Mononuclear cell (primary cell): ENCODE measurements at regions not wholly inside any gene's neighbourhood (a gene's known extent, or its start where the extent isn't known, plus 50 kb on each side); places are given as distances from the start of the nearest gene placed in this dataset.

Experiments
- H3K27me3 ChIP-seq: 2 replicates; pipeline ENCODE4 v1.6.0; 2011; ENCODE audit warnings: low read length, control low read depth; ENCODE audit not compliant: insufficient read depth
- H3K4me1 ChIP-seq: 2 replicates; pipeline ENCODE4 v1.5.1; 2011; ENCODE audit warnings: mild to moderate bottlenecking, low read length, control low read depth; ENCODE audit not compliant: insufficient read depth
- H3K4me3 ChIP-seq: 2 replicates; pipeline ENCODE4 v1.5.1; 2011; ENCODE audit warnings: mild to moderate bottlenecking, low read length, moderate library complexity
- H3K9me3 ChIP-seq: 2 replicates; pipeline ENCODE4 v1.5.1; 2011; ENCODE audit warnings: low read depth, mild to moderate bottlenecking, control low read depth, low read length

DNA sequence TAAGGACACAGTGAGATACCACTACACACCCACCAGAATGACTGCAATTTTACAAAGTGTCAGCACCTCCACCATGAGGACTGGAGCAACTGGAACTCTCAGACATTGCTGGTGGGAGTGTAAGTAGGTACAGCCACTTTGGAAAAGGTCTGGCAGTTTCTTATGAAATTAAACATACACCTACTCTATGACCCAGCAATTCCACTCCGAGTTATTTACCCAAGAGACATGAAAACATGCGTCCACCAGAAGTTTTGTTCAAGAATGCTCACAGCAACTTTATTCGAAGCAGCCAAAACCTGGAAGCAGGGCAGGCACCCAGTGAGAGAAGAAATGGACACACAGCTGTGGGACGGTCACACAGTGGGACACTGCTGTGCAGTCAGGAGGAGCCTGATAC, 384.0 kb downstream of the SOX9 start:
- no peaks in the 10 kb centered on the region for H3K9me3 ChIP-seq
- no peaks in the 10 kb centered on the region for H3K4me1 ChIP-seq
- H3K4me3 ChIP-seq, result no peak overlapping the region
- H3K27me3 ChIP-seq, result no peaks in the 10 kb centered on the region

DNA sequence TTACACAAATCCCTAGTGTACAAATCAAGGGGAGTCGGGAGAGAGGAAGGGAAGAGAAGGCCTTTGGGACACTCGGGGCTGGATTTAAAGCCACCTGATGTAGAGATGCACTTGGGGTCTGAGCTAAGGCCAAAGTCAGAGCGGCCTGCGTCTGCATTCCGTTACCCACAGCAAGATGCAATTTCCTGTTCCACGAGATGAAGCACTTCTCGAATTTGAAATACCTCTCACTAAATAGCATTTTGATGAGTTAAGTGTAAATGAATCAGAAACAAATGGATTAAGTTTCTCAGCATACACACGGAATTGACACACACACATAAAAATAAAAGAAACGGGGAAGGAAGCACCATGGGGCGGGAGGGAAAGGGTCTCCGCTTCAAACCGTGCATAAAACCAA, 386.0 kb downstream of the SOX9 start:
- no peaks in the 10 kb centered on the region for H3K9me3 ChIP-seq
- H3K4me3 ChIP-seq, result no peak overlapping the region
- no peaks in the 10 kb centered on the region for H3K4me1 ChIP-seq
- no peaks in the 10 kb centered on the region for H3K27me3 ChIP-seq

DNA sequence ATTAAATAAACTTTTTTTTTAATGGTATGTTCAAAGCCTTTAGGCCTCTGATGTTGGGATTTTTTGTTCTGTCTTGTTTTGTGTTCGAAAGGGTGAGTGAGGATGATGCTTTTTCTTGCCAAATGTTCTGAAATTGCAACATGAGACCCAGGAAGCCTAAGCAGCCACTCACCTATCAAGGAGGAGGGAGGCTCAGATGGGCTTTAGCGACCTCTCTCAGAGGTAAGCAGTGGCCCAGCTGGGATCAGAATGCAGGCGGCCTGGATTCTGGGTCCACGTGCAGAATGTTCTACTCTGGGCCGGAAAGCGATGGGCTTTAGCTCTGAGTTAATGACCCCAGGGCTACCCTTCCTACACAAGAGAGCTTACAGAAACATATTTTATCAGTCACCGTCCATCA, 386.6 kb downstream of the SOX9 start:
- no peaks in the 10 kb centered on the region for H3K27me3 ChIP-seq
- H3K9me3 ChIP-seq, result no peaks in the 10 kb centered on the region
- H3K4me1 ChIP-seq, result no peaks in the 10 kb centered on the region
- H3K4me3 ChIP-seq, result no peak overlapping the region

DNA sequence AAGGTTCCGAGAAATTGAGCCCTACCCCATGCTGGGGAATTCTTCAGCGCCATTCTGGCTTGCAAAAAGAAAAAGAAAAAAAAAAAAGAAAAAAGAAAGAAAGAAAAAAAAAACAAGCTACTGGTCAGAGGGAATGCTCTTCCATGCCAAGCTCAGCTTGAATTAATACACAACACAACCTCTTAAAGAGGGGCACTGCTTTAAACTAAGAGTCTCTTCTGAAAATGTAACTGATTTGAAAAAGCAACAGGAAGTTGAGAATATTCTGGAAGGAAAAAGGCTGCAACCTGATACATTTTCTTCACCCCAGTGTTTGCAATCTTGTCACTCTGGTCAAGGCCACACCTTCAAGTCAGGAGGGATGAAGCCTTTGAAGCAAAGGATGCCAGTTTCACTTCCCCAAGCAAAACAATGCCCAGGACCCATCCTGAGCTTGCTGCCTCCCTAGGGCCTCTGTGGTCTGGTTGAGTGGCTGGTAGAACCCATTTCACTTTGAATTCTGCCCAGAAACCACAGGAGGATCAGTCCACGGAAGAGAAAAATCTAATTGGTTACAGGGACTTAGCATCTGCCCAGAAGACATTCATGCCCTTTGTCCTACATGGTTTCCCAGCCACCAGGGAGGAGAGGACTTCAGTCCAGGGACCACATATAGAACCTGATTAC, 389.7 kb downstream of the SOX9 start:
- no peaks in the 10 kb centered on the region for H3K9me3 ChIP-seq
- no peak overlapping the region for H3K4me3 ChIP-seq
- H3K27me3 ChIP-seq, result no peaks in the 10 kb centered on the region
- no peaks in the 10 kb centered on the region for H3K4me1 ChIP-seq

DNA sequence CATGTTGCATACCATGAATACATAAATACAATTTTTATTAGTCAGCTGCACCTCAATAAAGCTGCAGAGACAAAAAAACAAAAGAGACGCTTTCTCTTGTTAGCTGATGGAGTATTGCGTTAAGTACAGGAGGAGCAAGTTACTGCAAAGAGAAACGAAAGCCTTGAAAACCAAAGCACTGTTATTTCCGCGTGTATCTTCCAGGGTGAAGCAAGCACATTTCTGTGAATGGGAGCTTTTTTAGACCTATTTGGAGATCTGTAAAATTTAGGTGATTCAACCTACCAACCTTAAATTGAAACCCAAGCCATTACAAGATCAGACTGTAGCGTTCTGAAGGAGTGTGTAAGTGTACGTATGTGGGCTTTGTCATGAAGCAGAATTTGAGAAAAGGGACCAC, 390.4 kb downstream of the SOX9 start:
- Histone ChIP-seq H3K9me3 (no peaks in the 10 kb centered on the region), H3K27me3 (no peaks in the 10 kb centered on the region)

DNA sequence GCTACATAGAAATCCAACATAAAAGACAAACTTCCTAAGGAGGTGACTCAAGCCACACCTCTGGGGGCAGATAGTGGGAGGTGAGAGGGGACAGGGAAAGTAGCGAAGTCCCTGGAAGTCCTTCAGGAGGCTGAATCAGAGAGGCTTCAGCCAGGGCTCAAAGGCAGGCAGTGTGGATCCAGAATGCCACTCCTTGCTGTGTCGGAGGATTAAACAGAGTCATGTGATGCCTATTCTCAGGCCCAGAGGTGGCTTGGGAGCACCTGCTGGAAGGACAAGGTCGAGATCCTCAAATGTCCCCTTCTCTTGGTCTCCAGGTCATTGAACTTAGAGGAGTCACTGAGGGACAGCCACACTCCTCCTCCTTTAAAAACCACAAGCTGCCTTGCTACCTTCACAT, 391.1 kb downstream of the SOX9 start:
- Histone ChIP-seq H3K27me3 (no peaks in the 10 kb centered on the region), H3K9me3 (no peaks in the 10 kb centered on the region), H3K4me3 (no peak overlapping the region), H3K4me1 (no peaks in the 10 kb centered on the region)

More for the DNA sequence above, 390.4 kb downstream of the SOX9 start:
- no peak overlapping the region for H3K4me3 ChIP-seq
- no peaks in the 10 kb centered on the region for H3K4me1 ChIP-seq

DNA sequence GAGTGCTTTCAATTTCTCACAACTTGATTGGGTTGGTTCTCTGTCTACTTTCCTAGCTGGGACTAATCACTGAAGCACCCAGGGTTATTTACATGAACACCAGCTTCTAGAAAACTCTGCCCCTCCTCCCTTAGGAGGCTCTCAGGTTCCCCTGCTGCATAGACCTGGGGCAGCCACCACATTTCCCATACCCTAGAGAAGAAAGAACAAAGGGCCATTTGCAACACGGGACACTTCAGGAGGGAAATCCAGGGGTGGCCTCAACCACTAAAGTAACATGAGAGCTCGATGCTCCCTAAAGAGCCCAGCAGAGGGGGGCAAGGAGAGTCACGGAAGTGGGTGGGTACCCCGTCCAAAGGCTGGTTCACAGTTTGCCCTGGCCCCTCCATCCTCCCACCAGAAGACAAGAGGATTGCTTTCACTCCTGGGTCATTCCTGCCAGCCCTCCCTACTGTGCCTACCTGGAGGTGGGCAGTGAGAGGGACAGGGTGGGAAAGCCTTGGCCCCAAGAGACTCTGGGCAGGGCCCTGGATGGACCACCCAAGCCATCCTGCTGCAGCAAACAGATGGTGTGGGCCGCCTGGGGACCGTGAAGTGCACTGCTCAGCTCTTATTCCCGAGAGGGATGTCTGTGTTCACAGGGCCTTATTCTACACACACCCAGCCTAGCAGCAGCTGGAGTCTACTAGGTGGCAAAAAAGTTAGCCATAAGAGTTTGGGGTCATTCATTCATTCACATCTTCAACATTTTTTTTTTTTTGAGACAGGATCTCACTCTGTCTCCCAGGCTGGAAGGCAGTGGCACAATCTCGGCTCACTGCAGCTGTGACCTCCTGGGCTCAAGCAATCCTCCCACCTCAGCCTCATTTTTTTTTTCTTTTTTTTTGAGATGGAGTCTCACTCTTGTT, 392.1 kb downstream of the SOX9 start:
- H3K4me3 ChIP-seq, result no peak overlapping the region
- no peaks in the 10 kb centered on the region for H3K27me3 ChIP-seq
- no peaks in the 10 kb centered on the region for H3K9me3 ChIP-seq
- H3K4me1 ChIP-seq, result no peaks in the 10 kb centered on the region

DNA sequence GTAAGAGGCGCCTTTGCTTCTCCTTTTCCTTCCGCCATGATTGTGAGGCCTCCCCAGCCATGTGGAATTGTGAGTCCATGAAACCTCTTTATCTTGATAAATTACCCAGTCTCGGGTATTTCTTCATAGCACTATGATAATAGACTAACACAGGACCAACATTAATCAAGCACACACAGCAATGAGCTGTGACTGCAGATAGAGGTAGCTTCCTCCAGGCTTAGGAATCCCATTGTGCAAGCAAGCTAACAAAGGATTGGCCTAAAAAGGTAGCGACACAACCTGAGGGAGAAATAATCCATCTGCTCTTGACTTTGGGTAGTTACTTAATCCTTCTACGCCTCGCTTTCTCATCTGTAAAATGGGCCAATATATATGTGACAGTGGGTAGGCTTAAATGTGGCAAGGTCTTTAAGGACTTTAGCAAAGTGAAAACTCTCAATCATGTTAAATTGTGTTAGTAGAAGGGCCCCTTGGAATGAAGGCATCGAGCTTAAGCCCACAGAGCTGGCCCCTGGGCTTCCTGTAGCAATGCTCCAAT, 393.6 kb downstream of the SOX9 start:
- Histone ChIP-seq H3K27me3 (no peaks in the 10 kb centered on the region), H3K4me1 (no peaks in the 10 kb centered on the region), H3K9me3 (no peaks in the 10 kb centered on the region)

DNA sequence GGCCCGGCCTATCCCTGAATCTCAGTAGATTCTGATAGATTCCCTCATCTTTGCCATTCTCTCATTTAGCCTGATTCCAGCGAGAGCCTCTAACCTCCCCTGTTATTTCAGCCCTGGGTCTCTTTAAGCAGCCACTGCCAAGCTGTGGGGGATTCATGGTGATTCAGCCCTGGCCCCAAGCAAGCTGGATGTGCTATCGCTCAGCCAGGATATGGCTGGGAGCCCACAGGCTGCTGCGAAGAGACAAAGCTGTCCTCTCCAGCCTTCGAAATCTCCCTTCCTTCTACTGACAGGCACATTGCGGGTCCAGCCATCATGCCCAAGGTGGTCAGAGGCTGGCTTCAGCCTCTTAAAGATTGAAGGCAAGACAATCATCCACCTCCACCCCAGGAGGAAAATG, 394.1 kb downstream of the SOX9 start:
- Histone ChIP-seq H3K4me3 (no peak overlapping the region), H3K4me1 (no peaks in the 10 kb centered on the region), H3K27me3 (no peaks in the 10 kb centered on the region), H3K9me3 (no peaks in the 10 kb centered on the region)

More for the DNA sequence above, 393.6 kb downstream of the SOX9 start:
- H3K4me3 ChIP-seq, result no peak overlapping the region

DNA sequence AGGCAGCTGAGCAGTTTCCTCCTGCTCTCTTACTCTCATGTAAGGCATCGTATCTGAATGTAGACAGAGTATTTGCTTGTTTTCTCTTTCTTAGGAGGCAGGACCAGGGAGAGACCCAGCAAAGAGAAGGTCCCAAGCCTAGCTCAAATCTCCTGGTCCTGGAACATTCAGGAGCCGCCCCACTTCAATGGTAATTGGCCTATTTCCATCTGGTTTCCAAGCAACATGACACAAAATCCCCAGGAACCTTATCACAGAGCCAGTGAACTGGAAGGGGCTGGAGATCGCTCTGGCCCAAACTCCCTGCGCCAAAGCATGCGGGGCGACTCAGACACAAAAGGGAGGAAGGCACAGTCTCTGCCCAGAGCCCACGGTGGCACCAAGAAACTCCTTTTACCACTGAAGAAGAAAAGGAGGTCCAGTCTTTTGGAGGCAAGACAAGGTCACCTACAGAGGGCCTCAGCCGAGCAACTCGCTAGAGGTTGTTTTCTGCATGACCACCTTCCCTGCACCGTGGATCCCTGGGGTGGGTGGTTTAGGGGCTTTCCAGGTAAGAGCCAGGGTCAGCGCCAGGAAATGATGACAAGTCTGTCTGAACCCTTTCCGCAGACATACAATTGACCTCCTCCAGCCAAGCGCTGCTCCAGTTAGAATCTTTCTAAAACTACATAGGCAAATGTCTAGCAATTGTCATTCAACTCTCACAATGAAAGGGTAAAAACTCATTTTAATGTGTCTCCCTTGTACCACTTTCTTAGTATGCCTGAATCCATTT, 394.7 kb downstream of the SOX9 start:
- H3K9me3 ChIP-seq, result no peaks in the 10 kb centered on the region
- H3K4me1 ChIP-seq, result no peaks in the 10 kb centered on the region
- no peaks in the 10 kb centered on the region for H3K27me3 ChIP-seq
- no peak overlapping the region for H3K4me3 ChIP-seq

DNA sequence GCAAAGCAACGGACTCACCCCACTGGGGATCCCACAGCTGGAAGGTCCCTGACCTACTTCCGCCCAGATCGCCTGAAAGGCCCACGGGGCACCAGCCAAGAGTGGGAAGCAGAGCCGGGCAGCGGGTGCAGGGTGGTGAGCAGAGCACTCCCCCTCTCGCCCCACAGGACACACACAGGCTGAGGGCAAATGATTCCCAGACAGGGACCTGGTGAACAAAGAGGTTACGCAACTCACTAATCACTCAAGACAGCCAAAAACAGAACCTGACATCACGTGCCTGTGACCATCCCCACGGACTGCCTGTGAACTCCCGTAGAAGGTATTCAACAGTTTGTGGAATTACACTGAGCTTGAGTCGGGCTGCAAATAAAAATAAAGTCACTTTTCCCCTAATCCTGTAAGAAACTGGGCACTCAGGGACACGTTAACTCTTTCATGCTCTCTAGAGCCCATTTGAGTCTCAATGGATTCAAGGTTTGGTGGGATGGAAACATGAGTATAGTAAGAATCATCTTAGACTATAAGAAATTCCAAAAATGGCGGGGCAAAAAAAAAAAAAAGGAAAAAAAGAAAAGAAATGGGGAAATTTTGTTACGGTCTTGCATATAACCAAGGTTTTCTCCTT, 396.1 kb downstream of the SOX9 start:
- no peaks in the 10 kb centered on the region for H3K27me3 ChIP-seq
- H3K4me1 ChIP-seq, result no peaks in the 10 kb centered on the region
- H3K9me3 ChIP-seq, result no peaks in the 10 kb centered on the region
- no peak overlapping the region for H3K4me3 ChIP-seq

DNA sequence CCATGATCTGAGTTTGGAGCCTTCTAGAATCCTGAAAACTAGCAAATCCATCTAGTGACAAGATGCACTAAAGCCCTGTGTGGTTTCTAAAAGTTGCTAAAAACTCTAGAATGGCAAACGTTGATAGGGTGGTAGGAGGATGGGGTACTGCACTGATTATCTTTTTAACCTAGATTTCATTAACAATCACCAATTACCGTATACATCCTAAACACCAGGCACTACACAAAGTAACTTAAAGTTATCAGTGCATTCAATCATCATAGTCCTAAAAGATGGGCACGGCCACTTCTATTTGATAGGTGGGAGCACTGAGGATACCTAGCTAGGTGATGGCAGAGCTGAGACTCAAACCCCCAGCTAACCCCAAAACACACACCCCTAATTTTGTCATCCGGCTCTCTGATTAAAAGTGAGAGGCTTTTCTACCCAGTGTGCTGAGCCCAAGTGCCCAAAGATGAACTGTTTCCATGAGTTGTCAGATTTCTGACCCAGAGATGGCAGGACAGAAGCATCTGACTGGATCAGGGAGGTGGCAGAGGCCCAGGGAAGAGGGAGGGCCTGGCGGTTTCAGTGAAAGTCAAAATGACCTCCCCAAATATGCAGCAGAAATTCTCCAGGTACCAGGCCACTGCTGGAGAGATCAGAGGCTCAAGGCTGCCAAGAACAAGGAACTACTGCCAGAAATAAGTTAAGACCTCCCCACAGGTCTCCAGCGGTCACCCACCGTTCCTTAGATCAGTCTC, 396.8 kb downstream of the SOX9 start:
- Histone ChIP-seq H3K27me3 (no peaks in the 10 kb centered on the region), H3K4me3 (no peak overlapping the region), H3K9me3 (no peaks in the 10 kb centered on the region), H3K4me1 (no peaks in the 10 kb centered on the region)

DNA sequence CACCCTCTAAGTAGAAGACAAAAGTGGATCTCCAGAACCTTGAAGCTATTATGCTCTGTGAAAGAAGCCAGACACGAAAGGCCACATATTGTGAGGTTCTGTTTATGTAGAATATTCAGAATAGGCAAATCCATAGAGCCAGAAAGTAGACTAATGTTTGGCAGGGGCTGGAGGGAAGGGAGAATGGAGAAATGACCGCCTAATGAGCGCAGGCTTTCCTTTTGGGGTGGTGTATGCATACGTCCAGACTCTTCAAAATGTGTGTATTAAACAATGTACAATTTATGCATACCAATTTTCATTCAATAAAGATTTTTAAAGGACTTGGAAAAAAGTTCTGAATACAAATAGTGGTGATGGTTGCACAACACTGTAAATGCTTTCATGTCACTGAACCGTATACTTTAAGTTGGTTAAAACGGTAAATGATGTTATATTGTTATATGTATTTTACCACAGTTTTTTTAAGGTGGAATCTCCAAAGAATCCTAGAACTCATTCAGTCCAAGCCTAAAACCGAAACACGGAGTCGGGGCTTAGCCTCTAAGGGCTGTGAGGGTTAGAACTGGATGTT, 397.4 kb downstream of the SOX9 start:
- no peak overlapping the region for H3K4me3 ChIP-seq
- H3K27me3 ChIP-seq, result no peaks in the 10 kb centered on the region
- H3K4me1 ChIP-seq, result no peaks in the 10 kb centered on the region
- no peaks in the 10 kb centered on the region for H3K9me3 ChIP-seq
